Right cardiac atrium (tissue), 5 donors: ENCODE measurements at regions not wholly inside any gene's neighbourhood (a gene's known extent, or its start where the extent isn't known, plus 50 kb on each side); places are given as distances from the start of the nearest gene placed in this dataset.

Experiments used
- ATAC-seq, 2 donors: fragments of 200-7000 bp; cut with Tn5 transposase; one replicate each; pipeline versions ENCODE4 v1.8.0 to v1.9.1; 2020; ENCODE audit warnings: moderate library complexity in 2 of 2, mild to moderate bottlenecking in 1 of 2
- DNase-seq, 3 donors: peaks; one replicate each; pipeline ENCODE4 v3.0.0-alpha.2; 2020
- H3K27ac ChIP-seq: one replicate; pipeline ENCODE4 v1.5.1; 2013; ENCODE audit warnings: mild to moderate bottlenecking, low read length, control low read depth, moderate library complexity
- H3K27me3 ChIP-seq: one replicate; pipeline ENCODE4 v1.6.1; 2013; ENCODE audit not compliant: control insufficient read depth, insufficient read depth
- H3K4me1 ChIP-seq: one replicate; pipeline ENCODE4 v1.6.1; 2013; ENCODE audit warnings: low read length; ENCODE audit not compliant: control insufficient read depth, insufficient read depth
- H3K4me3 ChIP-seq: one replicate; pipeline ENCODE4 v1.5.1; 2013; ENCODE audit warnings: low read length, control low read depth
- H3K9me3 ChIP-seq: one replicate; pipeline ENCODE4 v1.6.1; 2013; ENCODE audit warnings: low read length; ENCODE audit not compliant: control insufficient read depth
- WGBS: extraction: QIAGEN DNeasy Blood & Tissue Kit; methylation state at CpG from one replicate; pipeline ENCODE4 v1.1.7; 2013; 5-methylcytosine and 5-hydroxymethylcytosine counted together
- intact Hi-C, 4 donors: fragments of 100-400 bp; cut with DNase I; formaldehyde crosslinking; loops; one replicate each; pipeline versions ENCODE4 v1.11.0 to v1.14.0; 2022 to 2023
- donor health status: healthy with polysubstance abuse.
- donor health status: DM: no; HTN: yes; CAD: no.
- donor health status: DM: no; HTN: no; CAD: no.
- donor health status: DM: no; HTN: yes; CAD: no; lungs with severe emphysema.
- donor health status: DM: yes; HTN: yes; CAD: no.

GRCh38 chr18:45320724-45321123, 294.6 kb upstream of the SLC14A2 start:
- intact Hi-C loops, result loop anchor here in 1 of 4 donors (10.0 kb wide), 1 partner anchor 76 kb away; no protein-coding TSS in a partner anchor
- ATAC-seq (no peak), DNase-seq (no peak)
- Histone ChIP-seq H3K4me1 (peaks cover 6% of the 10 kb centered on the region), H3K27me3 (no peaks in the 10 kb centered on the region), H3K4me3 (no peak overlapping the region), H3K27ac (no peak overlapping the region), H3K9me3 (no peaks in the 10 kb centered on the region)
- 60% methylated on average over 3 of the region's 3 CpGs for WGBS

GRCh38 chr18:45321520-45321919, 293.8 kb upstream of the SLC14A2 start:
- no peak for DNase-seq
- intact Hi-C loops, result loop anchor here in 1 of 4 donors (10.0 kb wide), 1 partner anchor 77 kb away; no protein-coding TSS in a partner anchor
- H3K27ac ChIP-seq, result peak overlapping the region; percentile 42
- peak; percentile 17 to 53 for ATAC-seq
- H3K9me3 ChIP-seq, result no peaks in the 10 kb centered on the region
- WGBS, result 66% methylated on average over 8 of the region's 8 CpGs
- peaks cover 6% of the 10 kb centered on the region for H3K4me1 ChIP-seq
- no peaks in the 10 kb centered on the region for H3K27me3 ChIP-seq
- no peak overlapping the region for H3K4me3 ChIP-seq

GRCh38 chr18:45322343-45322742, 292.9 kb upstream of the SLC14A2 start:
- Histone ChIP-seq H3K27ac (no peak overlapping the region), H3K4me3 (no peak overlapping the region), H3K9me3 (no peaks in the 10 kb centered on the region), H3K27me3 (no peaks in the 10 kb centered on the region), H3K4me1 (peaks cover 6% of the 10 kb centered on the region)
- DNase-seq (no peak), ATAC-seq (no peak)
- 87% methylated on average over 4 of the region's 4 CpGs for WGBS
- intact Hi-C loops, result loop anchor here in 1 of 4 donors (10.0 kb wide), 1 partner anchor 78 kb away; no protein-coding TSS in a partner anchor

- H3K4me1 ChIP-seq, result peaks cover 6% of the 10 kb centered on the region
- ATAC-seq, result no peak
- intact Hi-C loops, result loop anchor here in 1 of 4 donors (10.0 kb wide), 1 partner anchor 79 kb away; no protein-coding TSS in a partner anchor
- no peak overlapping the region for H3K4me3 ChIP-seq
- H3K9me3 ChIP-seq, result no peaks in the 10 kb centered on the region
- H3K27me3 ChIP-seq, result no peaks in the 10 kb centered on the region
- no peak for DNase-seq
- 64% methylated on average over 3 of the region's 3 CpGs for WGBS
- H3K27ac ChIP-seq, result peak overlapping the region; percentile 13
These were observed 291.2 kb upstream of the SLC14A2 start for GRCh38 chr18:45324101-45324494.

GRCh38 chr18:45324495-45325113, 290.7 kb upstream of the SLC14A2 start:
- peak overlapping the region; percentile 39 for H3K27ac ChIP-seq
- intact Hi-C loops, result loop anchor here in 1 of 4 donors (10.0 kb wide), 1 partner anchor 80 kb away; no protein-coding TSS in a partner anchor
- peaks cover 6% of the 10 kb centered on the region for H3K4me1 ChIP-seq
- 50% methylated on average over 10 of the region's 10 CpGs for WGBS
- peak; percentile 85 to 88 for ATAC-seq
- no peak overlapping the region for H3K4me3 ChIP-seq
- H3K27me3 ChIP-seq, result no peaks in the 10 kb centered on the region
- no peaks in the 10 kb centered on the region for H3K9me3 ChIP-seq
- DNase-seq, result peak; percentile 83 to 89 (median 83)

- intact Hi-C loops, result loop anchor here in 1 of 4 donors (10.0 kb wide), 1 partner anchor 81 kb away; no protein-coding TSS in a partner anchor
- DNase-seq (no peak), ATAC-seq (no peak)
- Histone ChIP-seq H3K27me3 (no peaks in the 10 kb centered on the region), H3K4me3 (no peak overlapping the region), H3K27ac (no peak overlapping the region), H3K4me1 (peaks cover 3% of the 10 kb centered on the region), H3K9me3 (no peaks in the 10 kb centered on the region)
- 97% methylated on average over 1 of the region's 1 CpG for WGBS
These were observed 289.5 kb upstream of the SLC14A2 start for GRCh38 chr18:45325778-45326177.

- intact Hi-C loops, result loop anchor here in 1 of 4 donors (10.0 kb wide), 1 partner anchor 82 kb away; no protein-coding TSS in a partner anchor
- WGBS, result 77% methylated on average over 2 of the region's 2 CpGs
- Histone ChIP-seq H3K27ac (no peak overlapping the region), H3K27me3 (no peaks in the 10 kb centered on the region), H3K4me1 (peaks cover 2% of the 10 kb centered on the region), H3K4me3 (no peak overlapping the region), H3K9me3 (no peaks in the 10 kb centered on the region)
- DNase-seq (no peak), ATAC-seq (no peak)
These were observed 288.8 kb upstream of the SLC14A2 start for GRCh38 chr18:45326505-45326904.

- Histone ChIP-seq H3K27ac (peak overlapping the region; percentile 33), H3K27me3 (no peaks in the 10 kb centered on the region), H3K9me3 (no peaks in the 10 kb centered on the region), H3K4me1 (no peaks in the 10 kb centered on the region), H3K4me3 (no peak overlapping the region)
- WGBS, result 72% methylated on average over 2 of the region's 2 CpGs
- DNase-seq (no peak), ATAC-seq (no peak)
- intact Hi-C loops, result loop anchor here in 1 of 4 donors (10.0 kb wide), 1 partner anchor 83 kb away; no protein-coding TSS in a partner anchor
These were observed 287.0 kb upstream of the SLC14A2 start for GRCh38 chr18:45328296-45328695.

GRCh38 chr18:45328811-45329210, 286.5 kb upstream of the SLC14A2 start:
- no peak overlapping the region for H3K4me3 ChIP-seq
- no peaks in the 10 kb centered on the region for H3K4me1 ChIP-seq
- H3K9me3 ChIP-seq, result no peaks in the 10 kb centered on the region
- no peaks in the 10 kb centered on the region for H3K27me3 ChIP-seq
- no peak for ATAC-seq
- 51% methylated on average over 6 of the region's 6 CpGs for WGBS
- intact Hi-C loops, result loop anchor here in 1 of 4 donors (10.0 kb wide), 1 partner anchor 84 kb away; no protein-coding TSS in a partner anchor
- no peak overlapping the region for H3K27ac ChIP-seq
- DNase-seq, result no peak

- H3K27me3 ChIP-seq, result no peaks in the 10 kb centered on the region
- intact Hi-C loops, result loop anchor here in 1 of 4 donors (10.0 kb wide), 1 partner anchor 85 kb away; no protein-coding TSS in a partner anchor
- ATAC-seq (no peak), DNase-seq (no peak)
- H3K4me1 ChIP-seq, result no peaks in the 10 kb centered on the region
- H3K4me3 ChIP-seq, result no peak overlapping the region
- H3K9me3 ChIP-seq, result no peaks in the 10 kb centered on the region
- no peak overlapping the region for H3K27ac ChIP-seq
These were observed 286.0 kb upstream of the SLC14A2 start for GRCh38 chr18:45329316-45329715.

- no peaks in the 10 kb centered on the region for H3K4me1 ChIP-seq
- DNase-seq, result peak in 1 of 3 donors; percentile 18
- WGBS, result 42% methylated on average over 2 of the region's 2 CpGs
- ATAC-seq, result peak; percentile 82 to 84
- no peak overlapping the region for H3K4me3 ChIP-seq
- no peaks in the 10 kb centered on the region for H3K9me3 ChIP-seq
- peak overlapping the region; percentile 15 for H3K27ac ChIP-seq
- intact Hi-C loops, result no loop called here
- H3K27me3 ChIP-seq, result no peaks in the 10 kb centered on the region
These were observed 285.1 kb upstream of the SLC14A2 start for GRCh38 chr18:45330170-45330594.
